K562 (cell line): ENCODE measurements at regions not wholly inside any gene's neighbourhood (a gene's known extent, or its start where the extent isn't known, plus 50 kb on each side); places are given as distances from the start of the nearest gene placed in this dataset.

Source experiments
- MEF2A ChIP-seq: IDR thresholded peaks from 2 replicates; pipeline ENCODE4 v1.6.1; 2011; ENCODE audit warnings: low read depth, mild to moderate bottlenecking, low read length, moderate library complexity; ENCODE audit not compliant: control insufficient read depth
- PCBP2 ChIP-seq: fragments of 200-400 bp; formaldehyde crosslinking; IDR thresholded peaks from 2 replicates; pipeline ENCODE4 v1.6.1; 2018; ENCODE audit warnings: low read length, low read depth, mild to moderate bottlenecking, moderate library complexity; ENCODE audit not compliant: poor library complexity, severe bottlenecking
- RCOR1 ChIP-seq, 2 experiments: IDR thresholded peaks; 2 replicates each; pipeline ENCODE4 v1.6.1; 2012; ENCODE audit warnings: low read depth in 2 of 2, low read length in 2 of 2, borderline replicate concordance in 1 of 2, improper control_type of control experiment in 1 of 2
- RFX5 ChIP-seq: IDR thresholded peaks from 2 replicates; pipeline ENCODE4 v1.6.1; 2011; ENCODE audit warnings: low read depth, mild to moderate bottlenecking, improper control_type of control experiment, low read length
- TAF9B ChIP-seq: fragments of 450-650 bp; IDR thresholded peaks from 2 replicates; pipeline ENCODE4 v1.6.1; 2018; ENCODE audit warnings: mild to moderate bottlenecking; ENCODE audit not compliant: partially characterized antibody
- TARDBP ChIP-seq: fragments of 450-650 bp; IDR thresholded peaks from 2 replicates; pipeline ENCODE4 v1.6.1; 2016
- ZBED1 ChIP-seq: IDR thresholded peaks from 2 replicates; pipeline ENCODE4 v1.6.1; 2014
- ZNF282 ChIP-seq: sonication (generic); formaldehyde crosslinking; IDR thresholded peaks from 2 replicates; pipeline ENCODE4 v1.8.1; 2023; ENCODE audit warnings: missing genetic modification reagents
- ZNF561 ChIP-seq: fragments of 450-650 bp; formaldehyde crosslinking; conservative IDR thresholded peaks from 2 replicates; pipeline ENCODE4 v1.4.0; 2020; ENCODE audit warnings: mild to moderate bottlenecking, moderate library complexity
- TF ChIP-seq, protein P1 (sequence below), 2 experiments: fragments of 450-650 bp; conservative IDR thresholded peaks; 2 replicates each; pipeline ENCODE4 v1.6.1; 2017; ENCODE audit warnings: mild to moderate bottlenecking in 2 of 2, moderate library complexity in 2 of 2
- TF ChIP-seq, protein P2 (sequence below): fragments of 450-650 bp; IDR thresholded peaks from 2 replicates; pipeline ENCODE4 v1.6.1; 2016; ENCODE audit warnings: mild to moderate bottlenecking, moderate library complexity
- TF ChIP-seq, protein P3 (sequence below): fragments of 250-450 bp; sonication (Bioruptor Pico); IDR thresholded peaks from 2 replicates; pipeline ENCODE4 v1.4.0; 2020; ENCODE audit warnings: mild to moderate bottlenecking, moderate library complexity
- TF ChIP-seq, protein P4 (sequence below): fragments of 250-450 bp; sonication (Bioruptor Pico); IDR thresholded peaks from 2 replicates; pipeline ENCODE4 v1.5.0; 2021

DNA sequence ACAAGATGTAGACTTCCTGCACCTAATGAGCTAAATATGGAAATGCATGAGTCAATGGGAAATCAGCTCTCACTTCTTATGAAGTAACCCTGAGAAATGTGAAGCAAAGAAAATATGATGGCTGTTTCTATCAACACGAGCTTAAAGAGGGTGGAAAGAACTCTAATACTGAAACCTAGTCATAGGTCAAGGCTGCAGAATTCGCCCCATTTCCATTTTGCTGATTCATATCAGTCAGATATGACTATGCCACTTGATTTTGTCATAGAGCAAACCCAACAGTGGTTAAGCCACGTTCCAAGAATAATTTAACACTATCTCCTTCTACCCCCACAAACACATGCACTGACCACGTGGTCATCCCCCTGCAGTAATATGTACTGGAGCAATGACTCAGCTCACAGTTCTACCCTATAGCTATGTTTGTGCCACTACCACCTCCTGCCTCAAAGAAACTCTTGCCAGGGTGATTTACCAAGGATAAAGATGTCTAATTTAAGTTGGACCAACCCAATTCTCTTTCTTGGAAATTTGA is 157.5 kb downstream of the TMTC3 start (continued):
- TF ChIP-seq, protein P1, sequence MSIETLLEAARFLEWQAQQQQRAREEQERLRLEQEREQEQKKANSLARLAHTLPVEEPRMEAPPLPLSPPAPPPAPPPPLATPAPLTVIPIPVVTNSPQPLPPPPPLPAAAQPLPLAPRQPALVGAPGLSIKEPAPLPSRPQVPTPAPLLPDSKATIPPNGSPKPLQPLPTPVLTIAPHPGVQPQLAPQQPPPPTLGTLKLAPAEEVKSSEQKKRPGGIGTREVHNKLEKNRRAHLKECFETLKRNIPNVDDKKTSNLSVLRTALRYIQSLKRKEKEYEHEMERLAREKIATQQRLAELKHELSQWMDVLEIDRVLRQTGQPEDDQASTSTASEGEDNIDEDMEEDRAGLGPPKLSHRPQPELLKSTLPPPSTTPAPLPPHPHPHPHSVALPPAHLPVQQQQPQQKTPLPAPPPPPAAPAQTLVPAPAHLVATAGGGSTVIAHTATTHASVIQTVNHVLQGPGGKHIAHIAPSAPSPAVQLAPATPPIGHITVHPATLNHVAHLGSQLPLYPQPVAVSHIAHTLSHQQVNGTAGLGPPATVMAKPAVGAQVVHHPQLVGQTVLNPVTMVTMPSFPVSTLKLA (conservative IDR thresholded peaks at IDR 0.05): 0 out of 4 replicates have a peak, but pooled peaks have one; percentile 24 to 25
- no peak for TF ChIP-seq ZNF561 (CRISPR knock-in tag)
- TF ChIP-seq, protein P2, sequence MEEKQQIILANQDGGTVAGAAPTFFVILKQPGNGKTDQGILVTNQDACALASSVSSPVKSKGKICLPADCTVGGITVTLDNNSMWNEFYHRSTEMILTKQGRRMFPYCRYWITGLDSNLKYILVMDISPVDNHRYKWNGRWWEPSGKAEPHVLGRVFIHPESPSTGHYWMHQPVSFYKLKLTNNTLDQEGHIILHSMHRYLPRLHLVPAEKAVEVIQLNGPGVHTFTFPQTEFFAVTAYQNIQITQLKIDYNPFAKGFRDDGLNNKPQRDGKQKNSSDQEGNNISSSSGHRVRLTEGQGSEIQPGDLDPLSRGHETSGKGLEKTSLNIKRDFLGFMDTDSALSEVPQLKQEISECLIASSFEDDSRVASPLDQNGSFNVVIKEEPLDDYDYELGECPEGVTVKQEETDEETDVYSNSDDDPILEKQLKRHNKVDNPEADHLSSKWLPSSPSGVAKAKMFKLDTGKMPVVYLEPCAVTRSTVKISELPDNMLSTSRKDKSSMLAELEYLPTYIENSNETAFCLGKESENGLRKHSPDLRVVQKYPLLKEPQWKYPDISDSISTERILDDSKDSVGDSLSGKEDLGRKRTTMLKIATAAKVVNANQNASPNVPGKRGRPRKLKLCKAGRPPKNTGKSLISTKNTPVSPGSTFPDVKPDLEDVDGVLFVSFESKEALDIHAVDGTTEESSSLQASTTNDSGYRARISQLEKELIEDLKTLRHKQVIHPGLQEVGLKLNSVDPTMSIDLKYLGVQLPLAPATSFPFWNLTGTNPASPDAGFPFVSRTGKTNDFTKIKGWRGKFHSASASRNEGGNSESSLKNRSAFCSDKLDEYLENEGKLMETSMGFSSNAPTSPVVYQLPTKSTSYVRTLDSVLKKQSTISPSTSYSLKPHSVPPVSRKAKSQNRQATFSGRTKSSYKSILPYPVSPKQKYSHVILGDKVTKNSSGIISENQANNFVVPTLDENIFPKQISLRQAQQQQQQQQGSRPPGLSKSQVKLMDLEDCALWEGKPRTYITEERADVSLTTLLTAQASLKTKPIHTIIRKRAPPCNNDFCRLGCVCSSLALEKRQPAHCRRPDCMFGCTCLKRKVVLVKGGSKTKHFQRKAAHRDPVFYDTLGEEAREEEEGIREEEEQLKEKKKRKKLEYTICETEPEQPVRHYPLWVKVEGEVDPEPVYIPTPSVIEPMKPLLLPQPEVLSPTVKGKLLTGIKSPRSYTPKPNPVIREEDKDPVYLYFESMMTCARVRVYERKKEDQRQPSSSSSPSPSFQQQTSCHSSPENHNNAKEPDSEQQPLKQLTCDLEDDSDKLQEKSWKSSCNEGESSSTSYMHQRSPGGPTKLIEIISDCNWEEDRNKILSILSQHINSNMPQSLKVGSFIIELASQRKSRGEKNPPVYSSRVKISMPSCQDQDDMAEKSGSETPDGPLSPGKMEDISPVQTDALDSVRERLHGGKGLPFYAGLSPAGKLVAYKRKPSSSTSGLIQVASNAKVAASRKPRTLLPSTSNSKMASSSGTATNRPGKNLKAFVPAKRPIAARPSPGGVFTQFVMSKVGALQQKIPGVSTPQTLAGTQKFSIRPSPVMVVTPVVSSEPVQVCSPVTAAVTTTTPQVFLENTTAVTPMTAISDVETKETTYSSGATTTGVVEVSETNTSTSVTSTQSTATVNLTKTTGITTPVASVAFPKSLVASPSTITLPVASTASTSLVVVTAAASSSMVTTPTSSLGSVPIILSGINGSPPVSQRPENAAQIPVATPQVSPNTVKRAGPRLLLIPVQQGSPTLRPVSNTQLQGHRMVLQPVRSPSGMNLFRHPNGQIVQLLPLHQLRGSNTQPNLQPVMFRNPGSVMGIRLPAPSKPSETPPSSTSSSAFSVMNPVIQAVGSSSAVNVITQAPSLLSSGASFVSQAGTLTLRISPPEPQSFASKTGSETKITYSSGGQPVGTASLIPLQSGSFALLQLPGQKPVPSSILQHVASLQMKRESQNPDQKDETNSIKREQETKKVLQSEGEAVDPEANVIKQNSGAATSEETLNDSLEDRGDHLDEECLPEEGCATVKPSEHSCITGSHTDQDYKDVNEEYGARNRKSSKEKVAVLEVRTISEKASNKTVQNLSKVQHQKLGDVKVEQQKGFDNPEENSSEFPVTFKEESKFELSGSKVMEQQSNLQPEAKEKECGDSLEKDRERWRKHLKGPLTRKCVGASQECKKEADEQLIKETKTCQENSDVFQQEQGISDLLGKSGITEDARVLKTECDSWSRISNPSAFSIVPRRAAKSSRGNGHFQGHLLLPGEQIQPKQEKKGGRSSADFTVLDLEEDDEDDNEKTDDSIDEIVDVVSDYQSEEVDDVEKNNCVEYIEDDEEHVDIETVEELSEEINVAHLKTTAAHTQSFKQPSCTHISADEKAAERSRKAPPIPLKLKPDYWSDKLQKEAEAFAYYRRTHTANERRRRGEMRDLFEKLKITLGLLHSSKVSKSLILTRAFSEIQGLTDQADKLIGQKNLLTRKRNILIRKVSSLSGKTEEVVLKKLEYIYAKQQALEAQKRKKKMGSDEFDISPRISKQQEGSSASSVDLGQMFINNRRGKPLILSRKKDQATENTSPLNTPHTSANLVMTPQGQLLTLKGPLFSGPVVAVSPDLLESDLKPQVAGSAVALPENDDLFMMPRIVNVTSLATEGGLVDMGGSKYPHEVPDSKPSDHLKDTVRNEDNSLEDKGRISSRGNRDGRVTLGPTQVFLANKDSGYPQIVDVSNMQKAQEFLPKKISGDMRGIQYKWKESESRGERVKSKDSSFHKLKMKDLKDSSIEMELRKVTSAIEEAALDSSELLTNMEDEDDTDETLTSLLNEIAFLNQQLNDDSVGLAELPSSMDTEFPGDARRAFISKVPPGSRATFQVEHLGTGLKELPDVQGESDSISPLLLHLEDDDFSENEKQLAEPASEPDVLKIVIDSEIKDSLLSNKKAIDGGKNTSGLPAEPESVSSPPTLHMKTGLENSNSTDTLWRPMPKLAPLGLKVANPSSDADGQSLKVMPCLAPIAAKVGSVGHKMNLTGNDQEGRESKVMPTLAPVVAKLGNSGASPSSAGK: peak; percentile 79
- TF ChIP-seq TAF9B: no peak
- TF ChIP-seq PCBP2: no peak
- TF ChIP-seq TARDBP: no peak
- no peak for TF ChIP-seq ZBED1
- TF ChIP-seq, protein P3, sequence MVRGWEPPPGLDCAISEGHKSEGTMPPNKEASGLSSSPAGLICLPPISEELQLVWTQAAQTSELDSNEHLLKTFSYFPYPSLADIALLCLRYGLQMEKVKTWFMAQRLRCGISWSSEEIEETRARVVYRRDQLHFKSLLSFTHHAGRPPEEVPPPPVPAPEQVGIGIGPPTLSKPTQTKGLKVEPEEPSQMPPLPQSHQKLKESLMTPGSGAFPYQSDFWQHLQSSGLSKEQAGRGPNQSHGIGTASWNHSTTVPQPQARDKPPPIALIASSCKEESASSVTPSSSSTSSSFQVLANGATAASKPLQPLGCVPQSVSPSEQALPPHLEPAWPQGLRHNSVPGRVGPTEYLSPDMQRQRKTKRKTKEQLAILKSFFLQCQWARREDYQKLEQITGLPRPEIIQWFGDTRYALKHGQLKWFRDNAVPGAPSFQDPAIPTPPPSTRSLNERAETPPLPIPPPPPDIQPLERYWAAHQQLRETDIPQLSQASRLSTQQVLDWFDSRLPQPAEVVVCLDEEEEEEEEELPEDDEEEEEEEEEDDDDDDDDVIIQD (CRISPR knock-in tag): no peak
- TF ChIP-seq, protein P4, sequence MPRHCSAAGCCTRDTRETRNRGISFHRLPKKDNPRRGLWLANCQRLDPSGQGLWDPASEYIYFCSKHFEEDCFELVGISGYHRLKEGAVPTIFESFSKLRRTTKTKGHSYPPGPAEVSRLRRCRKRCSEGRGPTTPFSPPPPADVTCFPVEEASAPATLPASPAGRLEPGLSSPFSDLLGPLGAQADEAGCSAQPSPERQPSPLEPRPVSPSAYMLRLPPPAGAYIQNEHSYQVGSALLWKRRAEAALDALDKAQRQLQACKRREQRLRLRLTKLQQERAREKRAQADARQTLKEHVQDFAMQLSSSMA (CRISPR knock-in tag): no peak
- TF ChIP-seq RFX5: no peak
- no peak for TF ChIP-seq ZNF282 (CRISPR knock-in tag)
- no peak for TF ChIP-seq RCOR1 (IDR thresholded peaks at IDR 0.05; ENCODE audit: borderline replicate concordance in 1 of 2, low read depth in 2 of 2, low read length in 2 of 2)
- no peak for TF ChIP-seq MEF2A
